Hepatocyte (in vitro differentiated cells): ENCODE measurements at regions not wholly inside any gene's neighbourhood (a gene's known extent, or its start where the extent isn't known, plus 50 kb on each side); places are given as distances from the start of the nearest gene placed in this dataset.

Experiments
- EZH2 ChIP-seq: fragments of 200-600 bp; sonication (generic); IDR thresholded peaks from 2 replicates; pipeline ENCODE4 v1.6.1; 2016; ENCODE audit warnings: antibody characterized with exemption, mild to moderate bottlenecking, borderline replicate concordance
- TF ChIP-seq, protein P1 (sequence below): fragments of 200-600 bp; sonication (generic); IDR thresholded peaks from 2 replicates; pipeline ENCODE4 v1.5.1; 2016; ENCODE audit warnings: antibody characterized with exemption, mild to moderate bottlenecking; ENCODE audit not compliant: poor library complexity

GRCh38 chr2:7117076-7117475 lies 199.9 kb downstream of the RNF144A start:
- TF ChIP-seq, protein P1, sequence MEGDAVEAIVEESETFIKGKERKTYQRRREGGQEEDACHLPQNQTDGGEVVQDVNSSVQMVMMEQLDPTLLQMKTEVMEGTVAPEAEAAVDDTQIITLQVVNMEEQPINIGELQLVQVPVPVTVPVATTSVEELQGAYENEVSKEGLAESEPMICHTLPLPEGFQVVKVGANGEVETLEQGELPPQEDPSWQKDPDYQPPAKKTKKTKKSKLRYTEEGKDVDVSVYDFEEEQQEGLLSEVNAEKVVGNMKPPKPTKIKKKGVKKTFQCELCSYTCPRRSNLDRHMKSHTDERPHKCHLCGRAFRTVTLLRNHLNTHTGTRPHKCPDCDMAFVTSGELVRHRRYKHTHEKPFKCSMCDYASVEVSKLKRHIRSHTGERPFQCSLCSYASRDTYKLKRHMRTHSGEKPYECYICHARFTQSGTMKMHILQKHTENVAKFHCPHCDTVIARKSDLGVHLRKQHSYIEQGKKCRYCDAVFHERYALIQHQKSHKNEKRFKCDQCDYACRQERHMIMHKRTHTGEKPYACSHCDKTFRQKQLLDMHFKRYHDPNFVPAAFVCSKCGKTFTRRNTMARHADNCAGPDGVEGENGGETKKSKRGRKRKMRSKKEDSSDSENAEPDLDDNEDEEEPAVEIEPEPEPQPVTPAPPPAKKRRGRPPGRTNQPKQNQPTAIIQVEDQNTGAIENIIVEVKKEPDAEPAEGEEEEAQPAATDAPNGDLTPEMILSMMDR = no peak
- no peak for TF ChIP-seq EZH2
